WI38 (cell line): ENCODE measurements at regions not wholly inside any gene's neighbourhood (a gene's known extent, or its start where the extent isn't known, plus 50 kb on each side); places are given as distances from the start of the nearest gene placed in this dataset.

Experiments used
- H3K4me3 ChIP-seq: 2 replicates; pipeline ENCODE4 v1.5.1; 2011; ENCODE audit warnings: low read depth, mild to moderate bottlenecking, control low read depth, low read length
- TF ChIP-seq, protein P1 (sequence below): IDR thresholded peaks from 2 replicates; pipeline ENCODE4 v1.5.1; 2012; ENCODE audit warnings: low read depth, mild to moderate bottlenecking, control low read depth, low read length

DNA sequence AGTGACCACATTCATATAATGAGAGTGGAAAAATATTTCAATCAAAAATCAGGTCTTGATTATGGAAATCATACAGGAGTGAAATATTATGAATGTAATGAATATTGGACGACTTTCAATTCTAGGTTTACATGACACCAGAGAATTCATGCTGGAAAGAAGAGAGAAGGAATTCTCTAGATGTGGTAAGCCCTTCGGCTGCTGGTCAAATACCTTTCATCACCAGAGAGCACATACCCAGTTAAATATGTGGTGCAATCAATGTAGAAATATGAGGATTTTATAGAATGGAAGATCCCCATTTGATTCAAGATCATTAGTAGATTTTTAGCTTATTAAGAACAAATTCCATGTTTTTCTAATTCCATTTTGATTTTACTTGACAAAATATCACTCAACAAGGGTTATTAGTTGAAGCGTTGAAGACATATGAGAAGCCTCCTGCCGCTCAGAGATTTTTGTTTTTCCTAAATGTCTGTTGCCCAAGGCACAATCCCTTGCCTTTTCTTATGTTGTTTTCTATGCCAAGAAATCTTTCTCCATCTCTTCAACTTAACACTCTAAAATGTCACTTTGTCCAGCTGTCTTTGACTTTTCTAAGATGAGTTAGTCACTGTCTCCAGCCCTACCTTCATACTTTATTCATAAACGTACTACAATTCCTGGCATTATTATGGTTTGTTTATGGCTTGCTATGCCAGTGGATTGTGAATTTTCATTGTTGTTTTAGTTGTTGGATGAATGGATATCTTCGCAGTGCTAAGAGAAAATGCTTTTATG is 72.8 kb upstream of the ZDHHC17 start:
- TF ChIP-seq, protein P1, sequence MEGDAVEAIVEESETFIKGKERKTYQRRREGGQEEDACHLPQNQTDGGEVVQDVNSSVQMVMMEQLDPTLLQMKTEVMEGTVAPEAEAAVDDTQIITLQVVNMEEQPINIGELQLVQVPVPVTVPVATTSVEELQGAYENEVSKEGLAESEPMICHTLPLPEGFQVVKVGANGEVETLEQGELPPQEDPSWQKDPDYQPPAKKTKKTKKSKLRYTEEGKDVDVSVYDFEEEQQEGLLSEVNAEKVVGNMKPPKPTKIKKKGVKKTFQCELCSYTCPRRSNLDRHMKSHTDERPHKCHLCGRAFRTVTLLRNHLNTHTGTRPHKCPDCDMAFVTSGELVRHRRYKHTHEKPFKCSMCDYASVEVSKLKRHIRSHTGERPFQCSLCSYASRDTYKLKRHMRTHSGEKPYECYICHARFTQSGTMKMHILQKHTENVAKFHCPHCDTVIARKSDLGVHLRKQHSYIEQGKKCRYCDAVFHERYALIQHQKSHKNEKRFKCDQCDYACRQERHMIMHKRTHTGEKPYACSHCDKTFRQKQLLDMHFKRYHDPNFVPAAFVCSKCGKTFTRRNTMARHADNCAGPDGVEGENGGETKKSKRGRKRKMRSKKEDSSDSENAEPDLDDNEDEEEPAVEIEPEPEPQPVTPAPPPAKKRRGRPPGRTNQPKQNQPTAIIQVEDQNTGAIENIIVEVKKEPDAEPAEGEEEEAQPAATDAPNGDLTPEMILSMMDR: no peak
- no peak overlapping the region for H3K4me3 ChIP-seq

DNA sequence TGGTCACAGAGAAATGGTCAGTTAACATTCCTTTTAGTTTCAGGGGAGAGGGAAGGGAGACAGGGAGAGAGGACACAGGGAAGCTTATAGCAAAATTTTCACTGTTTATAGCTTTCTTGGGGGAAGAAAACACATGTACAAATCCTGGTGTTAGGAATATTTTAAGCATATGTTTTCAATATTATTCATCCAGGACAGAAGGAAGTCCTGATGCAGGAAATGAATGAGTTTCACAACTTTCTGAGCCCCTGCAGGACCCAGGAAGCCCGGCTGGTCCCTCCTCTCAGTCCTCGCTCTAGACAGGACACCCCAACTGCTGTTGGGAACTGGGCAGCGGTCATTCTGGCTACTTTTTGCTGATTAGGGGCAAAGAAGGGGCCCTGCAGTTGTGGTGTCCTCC is 71.1 kb upstream of the ZDHHC17 start:
- no peak overlapping the region for H3K4me3 ChIP-seq
- TF ChIP-seq, protein P1: no peak

DNA sequence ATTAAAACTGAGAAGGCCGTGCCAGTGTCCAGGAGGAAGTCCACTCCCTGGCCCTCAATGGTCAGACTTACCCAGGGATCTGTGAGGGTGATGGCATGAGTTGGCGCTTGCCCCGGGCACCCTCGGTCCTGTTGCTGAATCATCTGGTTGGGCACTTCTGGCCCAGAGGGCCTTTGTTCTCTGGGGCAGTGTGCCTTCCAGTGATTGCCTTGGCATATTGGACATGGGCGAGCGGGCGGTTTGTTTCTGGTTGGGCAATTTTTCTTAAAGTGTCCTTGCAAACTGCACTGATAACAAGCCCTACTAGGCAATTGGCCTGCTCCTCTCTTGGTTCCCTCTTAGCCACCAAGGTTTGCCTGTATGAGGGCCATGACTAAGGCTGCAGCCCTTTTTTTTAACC is 69.5 kb upstream of the ZDHHC17 start:
- H3K4me3 ChIP-seq: no peak overlapping the region
- TF ChIP-seq, protein P1: no peak

DNA sequence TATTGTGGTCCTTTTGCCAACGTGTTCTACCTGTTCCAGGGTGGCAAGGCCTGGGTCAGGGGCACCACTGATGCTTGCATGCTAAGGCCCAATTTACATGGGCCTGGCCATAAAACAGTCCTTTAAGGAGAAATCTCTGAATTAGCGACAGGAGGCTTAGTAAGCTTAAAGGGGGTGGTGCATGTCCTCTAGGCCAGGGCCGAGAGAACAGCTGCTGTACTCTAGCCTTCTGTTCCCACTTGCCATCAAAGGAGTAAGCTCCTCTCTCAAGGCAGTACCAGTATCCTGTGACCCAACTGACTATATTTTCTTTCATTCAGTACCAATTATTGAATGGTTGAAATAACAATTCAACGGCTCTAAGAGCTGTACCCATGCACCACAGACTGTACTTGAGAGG is 67.7 kb upstream of the ZDHHC17 start:
- TF ChIP-seq, protein P1: no peak
- H3K4me3 ChIP-seq: no peak overlapping the region

DNA sequence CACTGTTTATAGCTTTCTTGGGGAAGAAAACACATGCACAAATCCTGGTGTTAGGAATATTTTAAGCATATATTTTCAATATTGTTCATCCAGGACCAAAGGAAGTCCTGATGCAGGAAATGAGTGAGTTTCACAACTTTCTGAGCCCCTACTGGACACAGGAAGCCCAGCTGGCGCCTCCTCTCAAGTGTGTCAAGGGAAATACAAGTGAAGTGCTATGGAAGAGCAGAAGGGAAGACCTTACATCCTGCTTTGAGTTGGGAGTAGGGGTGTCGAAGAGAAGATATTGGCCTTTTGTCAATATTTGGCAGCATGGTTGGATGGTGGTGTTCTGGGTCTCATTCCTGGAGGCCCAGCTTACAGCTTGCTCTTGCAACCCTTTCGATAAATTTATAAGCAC is 66.1 kb upstream of the ZDHHC17 start:
- H3K4me3 ChIP-seq: no peak overlapping the region
- TF ChIP-seq, protein P1: no peak

DNA sequence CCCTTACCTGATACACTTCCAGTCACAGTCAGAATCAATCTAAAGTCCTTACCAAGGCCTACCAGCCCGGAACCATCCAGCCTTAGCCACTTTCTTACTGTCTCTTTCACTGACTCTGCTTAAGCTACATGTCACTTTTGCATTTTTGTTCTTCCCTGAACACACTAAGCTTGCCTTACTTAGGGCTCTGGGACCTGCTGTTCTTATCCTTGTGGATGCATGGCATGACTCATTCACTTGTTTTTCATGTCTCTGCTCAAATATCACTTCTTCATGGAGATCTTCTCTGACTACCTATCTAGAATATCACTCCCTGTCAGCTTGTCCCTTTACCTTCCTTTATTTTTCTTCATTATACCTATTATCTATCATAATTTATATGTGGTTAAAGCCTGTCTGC is 65.6 kb upstream of the ZDHHC17 start:
- no peak overlapping the region for H3K4me3 ChIP-seq
- TF ChIP-seq, protein P1: no peak

DNA sequence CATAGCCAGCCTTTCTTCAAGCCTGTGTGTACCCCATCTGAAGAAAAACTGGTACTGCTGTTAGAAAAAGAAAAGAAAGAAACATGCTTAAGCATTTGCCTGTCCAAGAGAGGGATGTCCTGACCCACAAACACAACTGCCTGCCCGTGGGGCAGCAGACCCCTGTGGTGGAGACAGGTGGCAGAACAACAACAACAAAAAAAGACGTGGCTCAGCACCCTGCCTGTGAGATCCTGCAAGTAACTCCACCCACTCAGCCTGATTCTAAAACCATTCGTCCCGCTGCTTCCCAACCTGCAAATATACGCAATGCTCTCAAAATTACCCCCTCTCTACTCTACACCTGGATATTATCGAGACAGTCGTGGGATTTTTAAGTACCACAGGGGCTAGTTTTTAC is 64.9 kb upstream of the ZDHHC17 start:
- TF ChIP-seq, protein P1: no peak
- H3K4me3 ChIP-seq: no peak overlapping the region
